Stimulated activated naive CD8-positive, alpha-beta T cell treated with anti-CD3 and anti-CD28 coated beads, Interleukin-15, Interleukin-2, amounts not matched to agents 100 U/mL and 50 U/mL, for 24 hours (primary cell): ENCODE measurements at regions not wholly inside any gene's neighbourhood (a gene's known extent, or its start where the extent isn't known, plus 50 kb on each side); places are given as distances from the start of the nearest gene placed in this dataset.

ENCODE experiments used
- ATAC-seq: fragments of 150-1000 bp; cut with Tn5 transposase; one replicate; pipeline ENCODE4 v1.10.0; 2021
- DNase-seq: peaks from one replicate; pipeline ENCODE4 v3.0.0; 2021

DNA sequence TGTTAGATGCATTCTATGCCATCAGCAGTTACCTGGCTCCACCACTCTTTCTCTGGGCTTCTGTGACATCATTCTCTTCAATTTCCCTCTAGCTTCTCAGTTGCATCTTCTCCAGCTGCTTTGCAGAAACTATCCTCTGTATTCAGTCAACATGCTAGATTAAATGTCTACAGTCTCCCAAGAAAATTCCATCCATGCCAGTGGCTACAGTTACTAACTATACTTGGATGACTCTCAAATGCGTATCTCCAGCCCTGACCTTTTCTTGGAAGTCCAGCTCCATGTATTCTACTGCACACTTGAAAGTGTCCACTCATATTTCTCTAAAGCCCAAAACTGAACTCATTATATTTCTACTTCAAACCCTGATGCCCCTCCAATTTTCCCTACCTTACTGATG lies 232.3 kb upstream of the TENM3 start:
- no peak for ATAC-seq
- DNase-seq = no peak

DNA sequence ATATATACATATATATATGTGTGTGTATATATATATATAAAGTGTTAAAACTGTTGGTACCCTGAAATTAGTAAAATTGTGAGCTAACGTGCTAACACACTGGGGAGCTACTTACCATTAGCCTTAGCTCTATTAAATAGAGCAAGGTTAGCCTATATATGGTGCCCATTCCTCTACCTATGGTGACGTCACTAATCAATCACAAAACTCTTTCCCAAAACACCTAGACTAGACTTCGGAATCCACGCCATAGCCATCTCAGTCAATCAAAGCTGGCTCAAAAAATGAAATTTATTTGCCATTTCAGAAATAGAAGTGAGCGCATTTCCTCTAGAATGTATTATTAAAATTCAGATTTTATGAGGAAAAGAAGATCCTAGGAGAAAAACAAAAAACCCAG lies 229.0 kb upstream of the TENM3 start:
- ATAC-seq (no peak), DNase-seq (no peak)

DNA sequence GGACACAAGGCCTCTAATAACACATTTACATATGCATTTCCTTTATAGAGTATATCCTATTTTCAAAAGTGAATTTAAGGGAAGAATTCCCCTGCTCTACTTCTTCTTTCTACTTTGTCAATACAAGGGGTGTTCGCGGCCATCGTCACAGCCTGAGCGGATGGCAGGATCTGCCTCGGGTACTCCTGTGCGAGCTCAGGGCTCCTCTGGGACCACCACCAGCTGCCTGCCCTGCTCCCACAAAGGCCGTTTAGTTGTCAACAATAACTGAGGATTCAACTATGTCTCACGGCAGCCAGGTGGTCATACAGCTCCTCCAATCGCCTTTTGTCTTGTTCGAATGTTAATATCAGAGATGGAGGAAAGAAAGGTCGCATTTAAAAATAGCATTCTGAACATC lies 228.2 kb upstream of the TENM3 start:
- DNase-seq = no peak
- ATAC-seq = no peak

DNA sequence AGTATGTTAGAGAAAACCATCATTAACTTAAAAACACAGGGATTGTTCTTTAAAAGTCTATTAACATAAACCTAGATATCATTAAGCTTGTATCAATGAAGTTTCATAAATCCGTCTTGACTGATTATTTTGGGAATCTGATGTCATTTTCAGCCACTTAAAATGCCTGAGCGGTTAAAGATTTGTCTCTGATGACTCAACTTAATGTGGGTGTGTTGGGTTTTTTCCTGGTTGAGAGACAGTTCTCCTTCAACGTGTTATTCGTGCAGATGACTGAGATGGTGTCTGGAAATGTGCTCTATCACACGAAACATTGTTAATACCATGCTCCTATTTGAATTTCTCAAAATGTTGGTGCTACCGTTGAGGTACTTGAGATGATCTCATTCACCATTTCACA lies 227.3 kb upstream of the TENM3 start:
- DNase-seq (no peak), ATAC-seq (no peak)

DNA sequence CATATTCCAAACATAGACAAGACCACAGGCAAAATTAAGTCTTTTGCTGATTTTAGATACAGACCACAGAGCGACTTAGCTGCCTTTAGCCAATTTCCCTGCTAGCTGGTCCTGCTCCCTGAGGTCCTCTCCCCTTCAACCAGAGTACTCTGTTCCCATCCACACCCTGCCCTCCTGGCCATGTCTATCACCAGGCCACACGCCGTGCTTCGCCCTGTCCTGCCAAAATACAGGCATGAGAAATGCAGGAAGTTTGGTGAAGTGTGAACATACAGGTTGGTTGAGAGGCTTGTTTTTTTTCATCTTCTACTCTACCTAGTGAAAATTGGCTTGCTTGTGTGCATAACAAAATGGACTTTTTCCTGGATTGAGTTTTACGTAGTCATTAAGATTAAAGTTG lies 226.2 kb upstream of the TENM3 start:
- no peak for DNase-seq
- no peak for ATAC-seq

DNA sequence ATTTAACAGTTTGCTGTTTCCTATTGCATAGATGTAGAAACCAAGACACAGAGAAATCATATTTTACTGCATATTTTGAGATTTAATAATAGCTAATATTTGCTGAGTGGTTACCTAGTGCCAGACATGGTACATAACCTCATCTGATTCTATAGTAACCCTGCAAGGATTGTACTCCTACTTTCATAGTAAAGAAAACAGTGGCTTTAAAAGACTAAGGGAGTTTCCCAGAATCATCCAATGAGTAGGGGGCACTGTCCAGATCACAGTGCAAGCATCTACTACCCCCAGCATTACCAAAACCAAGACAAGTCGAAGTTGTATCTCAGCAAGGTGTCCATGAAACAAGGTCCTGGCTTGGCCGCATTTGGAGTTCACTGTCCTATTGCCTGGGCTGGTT lies 224.5 kb upstream of the TENM3 start:
- DNase-seq (no peak), ATAC-seq (no peak)

DNA sequence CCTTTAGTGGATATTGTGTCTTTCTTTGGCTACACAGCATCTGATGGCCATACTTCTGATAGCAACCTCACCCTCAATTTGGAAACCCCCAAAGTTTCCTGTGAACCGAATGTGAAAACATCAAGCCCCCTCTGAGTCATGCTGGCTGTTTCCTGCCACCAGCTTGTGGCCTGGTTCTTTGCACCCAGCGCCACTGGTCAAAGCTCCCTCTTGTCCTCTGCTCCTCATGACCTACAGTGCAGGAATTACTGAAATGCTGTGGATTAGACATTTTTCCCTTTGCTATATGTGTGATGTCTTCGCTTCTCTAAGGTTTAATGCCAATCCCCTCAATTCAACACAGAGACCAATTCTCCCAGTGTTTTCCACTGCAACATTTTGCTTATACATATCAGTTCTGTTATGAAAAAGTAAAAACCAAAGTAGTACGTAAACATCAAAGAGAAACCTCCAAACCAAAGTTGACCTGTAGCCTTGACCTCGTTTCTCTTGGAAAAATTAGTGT lies 224.0 kb upstream of the TENM3 start:
- DNase-seq (no peak), ATAC-seq (no peak)

DNA sequence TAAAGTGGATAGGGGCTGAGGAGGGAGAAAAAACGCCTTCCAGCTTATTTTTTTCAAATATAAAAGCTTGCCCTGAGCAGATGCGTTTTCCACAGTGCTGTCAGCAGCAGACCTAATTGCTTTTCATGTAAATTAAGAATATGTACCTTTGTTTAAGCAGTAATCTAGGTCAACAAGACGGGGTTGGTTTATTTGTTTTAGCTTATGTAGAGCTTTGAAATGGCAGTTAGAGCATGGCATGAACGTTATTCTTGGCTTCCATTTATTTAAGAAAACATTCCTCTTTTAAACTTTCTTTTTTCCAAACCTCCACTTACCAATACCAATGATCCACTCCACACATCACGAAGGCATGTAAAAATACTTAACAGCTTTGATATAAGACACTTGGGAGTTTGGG lies 220.3 kb upstream of the TENM3 start:
- DNase-seq (no peak), ATAC-seq (no peak)

DNA sequence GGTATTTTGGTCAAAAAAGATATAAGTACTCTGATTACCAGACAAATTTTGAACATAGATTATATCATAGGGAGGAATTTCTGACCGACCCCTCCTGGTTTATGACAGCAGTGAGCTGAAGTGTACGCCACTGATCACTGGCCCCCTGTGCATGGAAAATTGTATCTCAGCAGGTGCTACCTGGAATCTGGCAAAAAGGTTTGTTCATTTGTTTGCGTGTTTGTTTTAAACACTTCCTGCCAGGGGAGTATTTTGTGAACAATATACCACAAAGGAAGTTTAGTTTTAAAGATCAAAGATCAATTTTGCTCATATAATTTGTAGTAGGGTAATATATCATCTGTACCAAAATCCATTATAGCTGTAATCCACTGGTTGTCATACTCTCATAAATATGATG lies 219.7 kb upstream of the TENM3 start:
- DNase-seq = no peak
- ATAC-seq = no peak

DNA sequence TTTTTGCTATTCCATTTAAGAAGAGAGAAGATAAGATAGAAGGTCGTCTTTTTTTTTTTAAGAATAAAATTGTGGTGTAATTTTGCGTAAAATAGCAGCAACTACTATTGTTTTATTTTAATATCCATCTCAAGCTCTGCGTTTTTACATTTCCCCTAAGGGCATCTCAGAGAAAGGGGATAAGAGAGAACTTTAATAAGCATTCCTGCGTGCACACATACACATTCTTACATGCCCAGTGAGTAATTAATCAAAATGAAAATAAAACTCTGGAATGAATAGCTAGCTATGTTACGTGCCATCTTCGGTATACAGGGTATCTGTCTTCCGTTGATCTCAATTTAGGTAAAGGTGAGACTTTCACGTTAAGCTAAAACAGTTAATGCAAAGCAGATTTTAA lies 200.3 kb upstream of the TENM3 start:
- ATAC-seq = no peak

DNA sequence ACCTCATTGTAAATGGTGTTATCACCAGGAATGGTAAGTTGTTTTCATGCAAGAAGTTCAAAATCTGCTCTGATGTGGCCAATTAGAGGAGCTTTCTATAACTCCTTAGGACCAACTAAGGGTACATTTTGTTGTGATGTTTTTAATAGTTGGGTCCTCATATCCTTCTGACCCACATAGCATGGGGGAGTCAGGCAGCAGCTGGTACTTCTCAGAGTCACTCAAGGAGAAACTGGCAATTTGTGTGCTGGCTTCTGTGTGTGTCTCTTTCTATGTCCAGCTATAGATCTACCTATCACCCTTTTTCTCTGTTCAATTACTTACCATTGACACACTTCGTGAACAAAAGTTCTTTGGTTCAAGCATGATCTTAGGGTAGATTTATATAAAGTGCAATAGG lies 194.3 kb upstream of the TENM3 start:
- ATAC-seq = no peak
- DNase-seq = no peak

More for the DNA sequence above, 200.3 kb upstream of the TENM3 start:
- no peak for DNase-seq

DNA sequence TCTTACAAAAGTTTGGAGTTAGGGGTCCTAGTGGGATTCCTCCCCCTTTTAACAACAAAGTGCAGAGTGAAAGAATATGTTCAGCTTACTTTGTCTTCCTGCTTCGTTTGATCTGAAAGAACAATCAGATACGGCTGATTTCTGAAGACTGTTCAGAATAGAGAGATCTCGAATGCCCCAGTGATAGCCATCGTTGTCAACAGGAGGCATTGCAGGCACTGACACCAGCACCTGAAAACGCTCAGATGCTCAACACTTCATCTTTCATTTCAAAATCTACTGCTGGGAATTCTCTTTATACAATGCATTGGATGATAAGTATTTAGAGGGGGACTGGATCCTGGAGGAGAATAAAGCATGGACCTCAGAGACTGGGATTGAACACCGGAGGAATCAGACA lies 186.3 kb upstream of the TENM3 start:
- DNase-seq = no peak
- ATAC-seq = no peak

DNA sequence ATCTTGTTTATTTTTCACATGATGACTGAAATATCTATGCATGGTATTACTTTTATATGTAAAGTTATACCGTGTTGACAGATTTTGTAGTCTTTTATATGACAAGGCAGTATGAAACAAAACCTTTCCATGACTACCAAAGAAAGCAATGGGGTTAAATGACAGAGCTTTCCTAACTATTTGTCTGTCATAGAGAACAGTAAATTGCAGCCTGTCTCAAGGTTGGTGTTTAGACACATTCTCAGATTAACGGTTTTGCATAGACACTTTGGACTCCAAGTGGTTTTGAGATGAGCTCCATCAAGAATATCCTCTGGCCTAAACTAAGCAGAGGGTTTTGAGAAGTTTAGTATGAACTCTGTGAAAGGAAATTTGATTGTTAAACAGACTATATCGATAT lies 180.7 kb upstream of the TENM3 start:
- no peak for DNase-seq
- ATAC-seq = no peak

DNA sequence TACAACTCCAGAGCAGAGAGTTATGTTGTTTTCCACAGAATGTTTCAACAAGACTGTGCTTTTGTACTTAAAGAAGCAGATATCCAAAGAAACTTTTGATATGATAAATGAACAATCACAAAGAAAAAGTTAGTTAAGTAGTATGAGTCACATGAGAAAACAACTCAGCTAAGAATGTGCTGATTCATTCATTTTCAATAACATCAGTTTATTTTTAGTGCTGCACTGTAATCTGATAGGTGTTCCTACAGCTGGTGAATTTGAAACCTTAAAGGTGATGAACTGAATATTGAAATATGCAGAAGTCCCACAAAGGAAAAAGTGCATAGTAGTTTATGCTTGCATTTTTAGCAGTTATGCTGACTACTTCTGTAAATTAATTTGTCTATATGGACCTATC lies 180.3 kb upstream of the TENM3 start:
- DNase-seq (no peak), ATAC-seq (no peak)

DNA sequence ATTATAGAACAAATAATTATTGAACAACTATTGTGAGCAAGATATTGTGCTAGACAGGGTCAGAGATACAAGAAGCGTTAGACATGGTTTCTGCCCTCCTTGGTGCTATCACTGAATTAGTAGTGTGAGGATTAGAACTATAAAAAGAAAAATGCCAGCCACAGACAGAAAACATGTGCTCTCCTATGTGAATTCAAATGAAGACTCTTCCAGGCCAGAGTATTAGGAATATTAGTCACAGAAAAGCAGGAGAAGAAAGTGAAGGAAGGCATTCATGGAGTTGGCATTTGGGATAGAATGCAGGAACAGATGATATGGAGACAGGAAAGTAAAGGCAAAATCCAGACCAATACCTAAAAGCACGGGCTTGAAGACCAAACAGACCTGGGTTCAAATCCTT lies 179.6 kb upstream of the TENM3 start:
- DNase-seq (no peak), ATAC-seq (no peak)

DNA sequence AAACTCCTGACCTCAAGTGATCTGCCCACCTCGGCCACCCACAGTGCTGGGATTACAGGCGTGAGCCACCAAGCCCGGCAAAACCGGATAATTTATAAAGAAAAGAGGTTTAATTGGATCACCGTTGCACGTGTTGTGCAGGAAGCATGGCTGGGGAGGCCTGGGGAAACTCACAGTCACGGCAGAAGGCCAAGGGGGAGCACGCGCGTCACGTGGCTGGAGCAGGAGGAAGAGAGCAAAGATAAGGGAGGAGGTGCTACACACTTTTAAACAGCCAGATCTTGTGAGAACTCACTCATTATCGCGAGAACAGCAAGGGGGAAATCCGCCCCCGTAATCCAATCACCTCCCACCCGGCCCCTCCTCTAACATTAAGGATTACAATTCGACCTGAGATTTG lies 177.9 kb upstream of the TENM3 start:
- no peak for ATAC-seq

DNA sequence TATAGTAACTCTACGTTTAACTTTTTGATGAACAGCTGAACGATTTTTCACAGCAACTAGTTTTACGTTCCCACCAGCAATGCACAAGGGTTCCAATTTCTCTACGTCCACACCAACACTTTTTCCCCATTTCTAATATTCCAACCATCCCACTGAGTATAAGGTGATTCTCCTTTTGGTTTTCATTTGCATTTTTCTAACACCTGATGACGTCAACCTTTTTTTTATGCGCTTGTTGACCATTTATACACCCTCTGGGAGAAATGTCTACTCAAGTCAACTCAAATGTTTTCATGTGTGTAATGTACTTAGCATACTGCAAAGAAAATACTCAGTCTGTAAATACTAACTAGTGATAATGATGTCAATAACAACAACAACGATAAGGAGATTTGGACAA lies 177.2 kb upstream of the TENM3 start:
- ATAC-seq (no peak), DNase-seq (no peak)

More for the DNA sequence above, 177.9 kb upstream of the TENM3 start:
- no peak for DNase-seq

DNA sequence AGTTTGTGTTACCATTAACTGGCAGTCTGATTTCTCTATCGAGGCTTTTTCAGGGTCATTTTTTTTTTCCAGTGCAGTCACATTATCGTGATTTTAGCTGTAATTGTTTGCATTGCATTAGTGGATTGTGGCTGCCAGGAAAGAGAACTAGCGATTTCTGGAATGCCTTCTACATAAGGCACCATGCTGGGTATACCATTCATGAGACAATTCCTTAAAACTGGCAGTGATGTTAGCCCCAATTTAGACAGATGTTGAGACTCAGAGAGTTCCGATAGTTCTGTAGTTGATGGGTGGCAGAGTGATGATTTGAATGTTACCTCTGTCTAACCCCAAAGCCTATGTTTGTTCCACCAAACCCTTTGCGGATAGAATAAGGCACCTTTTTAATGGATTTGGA lies 175.4 kb upstream of the TENM3 start:
- no peak for DNase-seq
- no peak for ATAC-seq

DNA sequence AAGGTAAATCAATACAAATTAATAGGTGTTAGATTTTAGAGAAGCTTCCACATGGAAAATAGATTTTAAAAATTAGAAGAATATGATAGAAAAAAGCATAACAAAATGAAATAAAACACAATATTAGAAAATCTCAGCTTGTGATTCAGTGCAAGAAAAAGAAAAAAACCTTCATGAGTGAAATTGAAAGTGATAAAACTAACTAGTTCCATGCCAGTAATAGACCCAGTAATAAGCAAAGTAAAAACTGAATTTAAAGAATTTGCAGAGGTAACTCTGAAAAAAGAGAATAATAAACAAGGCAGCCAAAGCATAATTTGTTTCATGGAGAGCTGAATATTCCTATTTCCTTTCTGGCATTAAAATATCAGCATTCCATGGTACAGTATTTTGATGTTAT lies 174.3 kb upstream of the TENM3 start:
- DNase-seq = no peak
- ATAC-seq = no peak

DNA sequence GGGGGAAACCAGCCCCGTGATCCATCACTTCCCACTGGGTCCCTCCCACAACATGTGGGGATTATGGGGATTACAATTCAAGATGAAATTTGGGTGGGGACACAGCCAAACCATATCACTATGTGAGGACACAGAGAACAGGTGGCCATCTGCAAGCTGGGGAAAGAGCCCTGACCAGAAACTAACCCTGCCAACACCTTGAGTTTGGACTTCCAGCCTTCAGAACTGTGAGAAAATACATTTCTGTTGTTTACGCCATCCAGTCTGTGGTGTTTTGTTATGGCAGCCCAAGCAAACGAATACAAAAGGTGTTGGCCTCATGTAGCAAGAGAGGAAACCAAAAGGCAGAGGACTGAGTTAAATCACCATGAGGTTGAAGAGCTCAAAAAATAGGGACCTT lies 169.9 kb upstream of the TENM3 start:
- DNase-seq = no peak
- no peak for ATAC-seq

DNA sequence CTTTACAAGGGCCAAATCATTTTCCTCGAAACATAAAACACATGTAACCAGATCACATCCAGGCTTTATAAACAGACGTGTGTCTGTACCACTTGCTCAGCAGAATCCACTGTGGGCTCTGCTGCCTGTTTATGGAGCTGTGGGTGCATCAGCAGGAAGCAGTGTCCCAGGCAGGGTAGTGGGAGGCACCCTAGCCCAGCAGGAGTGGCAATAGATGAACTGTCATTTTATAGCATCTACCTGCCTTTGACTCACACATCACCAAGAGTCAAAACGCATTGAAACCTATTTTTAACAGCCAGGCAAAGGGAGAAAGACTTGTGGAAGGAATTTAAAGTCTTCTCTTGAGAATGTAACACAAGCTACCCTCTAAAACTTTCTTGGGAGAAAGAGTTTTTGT lies 169.1 kb upstream of the TENM3 start:
- DNase-seq (no peak), ATAC-seq (no peak)

DNA sequence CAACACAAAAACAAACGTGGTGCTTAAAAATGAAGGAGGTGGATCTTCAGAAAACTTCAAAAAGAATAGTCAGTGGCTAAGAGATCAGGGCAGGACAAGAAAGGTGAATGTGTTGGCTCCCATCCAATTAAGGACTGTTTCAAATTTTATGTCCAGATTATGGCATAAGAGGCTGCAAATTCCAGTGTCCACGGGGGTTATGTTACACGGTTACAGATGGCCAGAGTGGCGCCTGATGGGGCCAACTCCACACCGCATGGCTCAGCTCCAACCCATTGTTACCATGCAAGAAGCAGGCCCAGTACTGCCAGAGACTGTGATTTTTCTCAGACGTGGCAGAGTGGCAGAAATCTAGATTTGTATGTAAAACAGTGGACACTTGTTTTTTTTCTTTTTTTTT lies 168.4 kb upstream of the TENM3 start:
- no peak for DNase-seq
- no peak for ATAC-seq

DNA sequence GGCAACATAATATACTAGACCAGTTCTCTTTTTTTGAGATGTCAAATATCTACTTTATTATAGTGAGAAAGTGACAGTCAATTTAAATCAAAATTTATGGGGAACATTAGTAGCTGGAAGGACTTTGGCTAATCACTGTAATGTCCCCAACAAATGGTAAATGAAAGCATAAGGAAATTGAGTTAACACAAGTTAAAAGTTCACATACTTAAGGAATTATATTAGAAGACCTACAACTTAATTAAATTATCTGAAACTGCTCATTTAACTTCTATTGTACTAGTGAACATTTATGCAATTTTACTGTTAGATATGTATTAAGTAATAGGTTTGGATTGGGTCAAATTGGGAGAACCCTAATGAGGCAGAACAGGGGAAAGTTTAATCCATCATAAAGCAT lies 160.3 kb upstream of the TENM3 start:
- ATAC-seq (no peak), DNase-seq (no peak)

DNA sequence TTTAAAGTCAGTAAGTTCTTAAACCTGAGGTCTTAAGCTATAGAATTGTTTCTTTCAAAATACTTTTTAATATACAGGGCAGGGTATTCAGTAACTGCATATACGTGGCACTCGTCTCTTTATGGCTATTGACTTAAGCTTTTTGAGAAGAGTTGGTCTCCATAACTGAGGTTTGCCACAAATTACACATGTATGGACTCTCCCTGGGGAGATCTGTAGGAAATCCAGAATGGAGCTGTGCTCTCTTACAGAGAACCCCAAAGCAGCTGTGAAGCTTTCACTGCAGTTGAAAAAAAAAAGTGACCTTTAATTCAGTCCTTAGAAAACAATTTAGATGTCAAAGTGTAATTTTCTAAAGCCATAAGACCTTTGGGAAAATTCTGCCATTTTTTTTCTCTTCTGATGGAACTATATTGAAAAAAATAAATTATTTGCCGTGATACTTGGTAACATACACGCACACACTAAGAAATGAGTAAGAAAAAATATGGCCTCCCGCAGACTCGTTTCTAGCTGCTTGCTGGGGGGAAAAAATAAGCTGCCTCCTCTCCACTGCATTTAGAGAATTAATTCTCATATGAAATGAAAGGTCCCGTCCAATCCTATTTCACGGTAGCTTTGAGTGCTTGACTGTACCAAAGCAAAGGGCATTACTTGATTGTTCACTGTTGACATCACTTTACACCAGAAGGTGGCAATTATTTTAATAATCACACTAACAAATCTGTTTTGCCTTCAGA lies 159.4 kb upstream of the TENM3 start:
- DNase-seq (no peak), ATAC-seq (no peak)

DNA sequence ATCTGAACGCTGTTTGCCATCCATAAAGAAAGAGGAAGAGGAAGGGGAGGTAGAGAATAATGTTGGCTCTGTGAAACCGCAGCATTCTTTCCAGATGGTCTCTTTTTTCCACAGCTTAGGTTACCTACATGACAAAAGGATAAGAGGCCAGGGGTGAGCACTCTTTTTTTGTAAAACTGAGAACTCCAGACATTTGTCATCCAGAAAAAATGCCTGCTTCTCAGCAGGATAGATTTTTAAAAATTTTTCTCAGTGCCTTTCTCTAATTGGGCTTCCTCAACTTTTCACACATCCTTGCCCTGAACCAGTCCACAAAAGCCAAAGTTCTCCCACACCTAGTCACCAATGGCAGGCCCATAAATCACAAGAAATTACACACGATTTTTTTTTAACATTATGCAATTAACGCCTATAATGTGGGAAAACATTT lies 158.1 kb upstream of the TENM3 start:
- DNase-seq (no peak), ATAC-seq (no peak)
